HAP-1 (cell line): ENCODE measurements at regions not wholly inside any gene's neighbourhood (a gene's known extent, or its start where the extent isn't known, plus 50 kb on each side); places are given as distances from the start of the nearest gene placed in this dataset.

Experiments
- DNase-seq, 2 experiments: peaks; one replicate each; pipeline ENCODE4 v3.0.0-alpha.2; 2016 to 2020; ENCODE audit warnings: low spot score in 2 of 2
- H3K27me3 ChIP-seq: fragments of 250-450 bp; sonication (Bioruptor Pico); 2 replicates; pipeline ENCODE4 v1.5.1; 2020; ENCODE audit warnings: low read depth, mild to moderate bottlenecking, moderate library complexity
- H3K36me3 ChIP-seq: fragments of 250-450 bp; sonication (Bioruptor Pico); replicated peaks from 2 replicates; pipeline ENCODE4 v1.5.1; 2020; ENCODE audit warnings: mild to moderate bottlenecking
- H3K4me1 ChIP-seq: fragments of 250-450 bp; sonication (Bioruptor Pico); 2 replicates; pipeline ENCODE4 v1.5.1; 2020; ENCODE audit warnings: mild to moderate bottlenecking
- H3K4me3 ChIP-seq: fragments of 250-450 bp; sonication (Bioruptor Pico); 2 replicates; pipeline ENCODE4 v1.5.1; 2020; ENCODE audit warnings: mild to moderate bottlenecking, moderate library complexity
- H3K9me3 ChIP-seq: fragments of 250-450 bp; sonication (Bioruptor Pico); 2 replicates; pipeline ENCODE4 v1.5.1; 2020; ENCODE audit warnings: mild to moderate bottlenecking, moderate library complexity
- in situ Hi-C: fragments of 300-500 bp; cut with MboI; formaldehyde crosslinking; loops from 3 replicates; pipeline ENCODE4 v1.14.3; 2020; ENCODE audit warnings: low sequenced_read_pairs, inconsistent platforms, mixed read lengths

DNA sequence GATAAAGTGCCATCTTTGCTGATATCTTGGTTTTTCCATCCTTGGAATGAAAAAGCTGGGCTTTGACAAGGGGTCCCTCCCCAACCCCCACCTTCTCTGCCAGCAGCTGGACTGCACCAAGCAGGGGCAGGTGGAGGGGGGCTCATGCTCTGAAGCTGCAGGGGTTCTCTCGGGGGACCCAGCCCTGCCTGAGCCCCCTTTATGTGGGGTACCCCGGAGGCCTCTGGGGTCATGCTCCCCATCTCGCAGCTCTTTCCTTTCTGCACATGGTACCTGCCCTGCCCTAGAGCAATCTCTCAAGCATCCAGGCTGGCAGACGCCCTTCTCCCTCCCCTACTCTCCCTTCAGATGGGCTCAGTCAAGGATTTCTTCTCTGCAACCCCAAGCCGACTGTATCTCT lies 146.7 kb upstream of the PTPN1 start:
- Histone ChIP-seq H3K4me3 (no peak overlapping the region), H3K9me3 (no peaks in the 10 kb centered on the region), H3K4me1 (peaks cover 4% of the 10 kb centered on the region; the same call in 1 of the 2 replicates), H3K36me3 (no peaks in the 10 kb centered on the region), H3K27me3 (peaks cover 35% of the 10 kb centered on the region)
- no peak for DNase-seq
- in situ Hi-C loops: no loop called here

DNA sequence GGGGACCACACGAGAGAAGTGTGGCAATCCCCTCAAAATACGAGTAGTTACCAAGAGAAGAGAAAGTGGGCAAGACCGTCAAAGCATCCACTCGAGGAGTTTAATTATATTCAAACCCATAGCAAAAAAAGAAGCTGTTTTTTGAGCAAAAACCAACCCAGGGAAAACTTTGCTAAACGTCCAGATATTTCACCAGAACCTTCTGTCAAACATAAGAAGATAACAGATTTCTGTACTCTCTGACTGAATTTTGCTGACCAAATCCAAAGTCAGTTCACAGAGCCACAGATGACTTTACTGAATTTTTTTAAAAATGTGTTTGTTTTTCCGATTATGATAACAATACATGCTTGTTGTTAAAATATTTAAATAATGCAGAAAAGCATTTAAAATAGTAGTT lies 145.6 kb upstream of the PTPN1 start:
- Histone ChIP-seq H3K27me3 (peaks cover 36% of the 10 kb centered on the region), H3K36me3 (no peaks in the 10 kb centered on the region), H3K4me1 (peaks cover 4% of the 10 kb centered on the region; the same call in 1 of the 2 replicates), H3K9me3 (no peaks in the 10 kb centered on the region), H3K4me3 (no peak overlapping the region)
- no peak for DNase-seq
- in situ Hi-C loops: no loop called here

DNA sequence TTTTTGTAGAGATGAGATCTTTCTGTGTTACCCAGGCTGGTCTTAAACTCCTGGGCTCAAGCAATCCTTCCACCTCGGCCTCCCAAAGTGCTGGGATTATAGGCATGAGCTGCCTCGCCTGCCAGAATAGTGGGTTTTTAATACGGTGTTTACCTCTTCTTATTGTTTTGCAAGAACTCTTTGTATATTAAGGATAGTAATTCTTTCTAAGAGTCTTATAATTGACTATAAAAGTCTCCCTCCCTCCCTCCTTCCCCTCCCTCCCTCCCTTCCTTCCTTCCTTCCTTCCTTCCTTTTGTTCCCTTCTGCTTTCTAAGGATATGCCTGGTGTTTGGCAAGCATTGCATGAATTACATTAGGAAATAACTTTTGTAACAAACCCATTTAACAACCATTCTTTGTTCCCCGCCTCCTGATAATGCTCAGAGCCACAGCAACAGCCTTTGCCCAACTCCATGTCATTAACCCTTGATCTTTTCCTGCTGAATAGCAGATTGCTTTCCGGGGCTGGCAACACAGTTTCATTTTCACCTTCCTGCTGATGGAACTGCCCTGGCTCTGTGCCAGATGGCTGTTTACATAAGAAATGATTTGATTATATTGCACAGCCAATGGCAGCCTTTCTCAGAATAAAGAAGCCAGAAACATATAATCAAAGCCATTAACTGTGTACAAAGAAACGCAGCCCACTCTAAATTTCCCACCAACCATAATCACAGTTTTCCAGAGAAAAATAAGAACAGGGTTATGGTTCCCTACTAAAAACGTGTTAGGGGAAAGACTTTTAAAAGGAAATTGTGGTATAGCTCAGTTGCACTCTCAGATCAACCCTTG lies 143.7 kb upstream of the PTPN1 start:
- Histone ChIP-seq H3K9me3 (no peaks in the 10 kb centered on the region), H3K36me3 (no peaks in the 10 kb centered on the region), H3K27me3 (peaks cover 36% of the 10 kb centered on the region), H3K4me3 (no peak overlapping the region), H3K4me1 (peaks cover 4% of the 10 kb centered on the region; the same call in 1 of the 2 replicates)
- DNase-seq: peak; percentile 89 to 91
- in situ Hi-C loops: no loop called here

DNA sequence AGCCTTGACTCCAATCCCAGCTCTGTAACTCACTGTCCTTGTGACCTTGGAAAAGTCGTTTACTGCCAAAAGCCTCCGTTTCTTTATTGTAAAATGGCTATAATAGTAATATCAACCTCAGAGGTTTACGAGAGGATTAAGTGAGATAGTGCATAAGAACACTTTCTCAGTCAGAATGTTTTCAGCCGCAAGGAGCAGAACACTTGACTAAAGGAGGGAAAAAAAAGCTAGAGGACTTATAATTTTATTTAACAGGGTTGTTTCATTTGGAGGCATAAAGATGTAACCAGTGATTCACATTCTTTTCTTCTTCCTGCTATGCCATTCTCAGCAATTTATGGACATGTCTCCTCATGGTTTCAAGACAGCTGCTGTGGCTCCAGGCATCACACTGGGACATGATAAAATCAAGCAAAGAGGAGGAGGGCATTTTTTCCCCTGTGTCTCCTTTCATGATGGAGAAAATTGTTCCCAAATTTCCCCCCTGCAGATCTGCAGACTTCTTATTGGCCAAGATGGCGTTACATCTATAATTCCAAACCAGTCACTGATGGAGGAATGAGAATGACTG lies 143.0 kb upstream of the PTPN1 start:
- Histone ChIP-seq H3K9me3 (no peaks in the 10 kb centered on the region), H3K4me3 (no peak overlapping the region), H3K4me1 (peaks cover 4% of the 10 kb centered on the region; the same call in 1 of the 2 replicates), H3K27me3 (peaks cover 33% of the 10 kb centered on the region), H3K36me3 (no peaks in the 10 kb centered on the region)
- peak in 1 of 2 experiments; percentile 38 for DNase-seq
- in situ Hi-C loops: no loop called here

DNA sequence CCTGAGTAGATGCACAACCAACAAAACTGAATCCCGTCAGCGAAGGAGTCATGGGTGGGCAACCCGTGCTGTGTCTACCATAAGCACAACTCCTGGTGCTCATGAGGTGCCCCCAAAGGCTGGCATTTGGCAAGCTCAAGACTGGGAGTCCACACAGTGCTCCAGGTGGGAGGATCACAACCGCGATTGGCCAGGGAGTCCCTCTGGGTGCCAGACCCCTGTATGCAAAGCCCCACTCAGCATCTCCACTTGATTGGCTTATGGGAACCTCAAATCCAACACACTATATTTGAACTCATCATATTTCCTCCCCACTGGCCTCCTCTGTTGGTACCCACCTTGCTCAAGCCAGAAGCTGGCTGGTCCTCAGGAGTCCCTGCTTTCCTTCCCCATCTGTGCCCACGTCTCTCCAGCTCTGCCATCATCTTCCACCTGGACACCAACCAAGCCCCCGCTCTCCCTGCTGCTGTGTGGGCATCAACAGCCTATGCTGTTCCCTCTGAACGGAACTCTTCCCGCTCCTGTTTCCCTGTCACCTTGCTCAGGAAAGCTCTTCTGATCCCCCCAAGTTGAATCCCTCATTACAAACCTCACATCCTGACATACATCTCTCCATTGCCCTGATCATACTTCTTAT lies 142.3 kb upstream of the PTPN1 start:
- in situ Hi-C loops: no loop called here
- peaks cover 4% of the 10 kb centered on the region; the same call in 1 of the 2 replicates for H3K4me1 ChIP-seq
- DNase-seq: no peak
- no peak overlapping the region for H3K4me3 ChIP-seq
- H3K9me3 ChIP-seq: no peaks in the 10 kb centered on the region
- H3K27me3 ChIP-seq: peaks cover 30% of the 10 kb centered on the region
- H3K36me3 ChIP-seq: no peaks in the 10 kb centered on the region

DNA sequence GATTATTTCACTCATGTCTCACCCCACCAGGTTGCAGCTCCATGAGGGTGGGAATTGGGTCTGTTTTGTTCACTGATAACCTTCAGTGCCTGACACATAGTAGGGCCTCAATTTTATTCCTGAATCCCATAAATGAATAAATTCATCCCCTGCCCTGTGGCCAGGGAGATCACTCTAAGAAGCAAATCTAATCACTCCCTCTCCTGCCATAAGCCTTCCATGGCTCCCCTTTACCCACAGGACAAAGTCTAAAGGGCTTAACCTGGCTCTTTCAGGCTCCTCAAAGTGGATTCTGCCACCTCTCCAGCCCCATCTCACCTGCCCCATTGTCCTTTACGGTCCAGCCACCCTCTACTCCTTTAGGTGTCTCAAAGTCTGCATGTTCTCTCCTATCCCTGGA lies 141.8 kb upstream of the PTPN1 start:
- Histone ChIP-seq H3K27me3 (peaks cover 28% of the 10 kb centered on the region), H3K36me3 (no peaks in the 10 kb centered on the region), H3K4me1 (peaks cover 4% of the 10 kb centered on the region; the same call in 1 of the 2 replicates), H3K4me3 (no peak overlapping the region), H3K9me3 (no peaks in the 10 kb centered on the region)
- in situ Hi-C loops: no loop called here
- no peak for DNase-seq

DNA sequence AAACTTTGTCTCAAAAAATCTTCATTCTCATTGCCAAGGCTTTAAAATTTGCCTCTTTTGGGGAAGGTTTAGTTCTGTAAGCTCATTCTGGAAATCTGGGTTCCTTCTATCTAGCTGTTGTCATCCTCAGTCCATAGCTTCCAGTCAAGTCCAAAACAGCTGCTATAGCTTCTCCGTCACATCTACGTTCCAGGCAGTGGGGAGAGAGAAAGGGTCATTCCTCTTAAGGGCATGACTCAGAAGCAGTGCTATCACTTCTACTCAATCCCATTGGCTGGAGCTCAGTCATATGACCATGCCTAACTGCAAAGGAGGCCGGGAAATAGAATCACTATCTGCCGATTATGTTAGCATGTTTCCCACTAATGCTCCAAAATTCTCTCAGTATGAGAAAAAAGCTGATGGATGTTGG lies 141.4 kb upstream of the PTPN1 start:
- Histone ChIP-seq H3K9me3 (no peaks in the 10 kb centered on the region), H3K36me3 (no peaks in the 10 kb centered on the region), H3K4me1 (peaks cover 4% of the 10 kb centered on the region; the same call in 1 of the 2 replicates), H3K4me3 (no peak overlapping the region), H3K27me3 (peaks cover 24% of the 10 kb centered on the region)
- DNase-seq: no peak
- in situ Hi-C loops: no loop called here

DNA sequence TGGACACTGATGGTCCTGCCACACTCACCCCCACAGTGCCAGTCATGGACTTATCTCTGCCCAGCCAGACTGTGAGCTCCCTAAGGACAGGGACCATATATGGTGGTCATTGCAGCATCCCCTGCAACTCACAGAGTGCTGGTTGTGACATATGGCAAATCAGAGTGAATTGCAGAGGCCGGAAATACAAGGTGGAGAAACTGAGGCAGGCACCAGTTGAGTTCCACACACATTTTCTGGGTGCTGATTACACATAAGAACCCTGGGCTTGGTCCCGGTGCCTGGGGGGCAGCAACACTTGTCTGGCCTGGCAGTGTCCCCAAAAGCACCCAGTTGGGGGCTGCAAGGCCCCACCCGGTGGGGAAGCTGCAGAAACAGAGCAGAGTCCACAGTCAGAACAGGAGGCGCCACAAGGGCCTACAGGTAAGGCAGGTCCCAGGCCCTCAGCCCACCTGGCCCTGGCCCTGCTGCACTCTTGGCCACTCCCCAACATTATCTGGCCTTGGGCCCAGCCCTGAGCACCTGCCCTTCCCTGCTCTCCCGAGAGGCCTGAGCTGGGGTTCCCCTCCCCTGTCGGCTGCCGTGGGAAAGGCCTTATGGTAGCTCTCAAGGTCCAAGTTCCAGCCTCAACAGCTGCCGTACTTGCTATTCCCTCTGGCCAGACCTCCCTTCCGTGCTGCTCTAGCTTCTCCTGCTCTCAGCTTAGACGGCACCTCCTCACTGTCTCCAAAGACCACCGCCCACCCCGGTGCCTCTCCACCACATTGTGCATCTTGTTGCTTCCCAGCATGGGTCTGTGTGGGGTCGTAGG lies 140.8 kb upstream of the PTPN1 start:
- DNase-seq: no peak
- H3K4me1 ChIP-seq: peaks cover 4% of the 10 kb centered on the region; the same call in 1 of the 2 replicates
- no peak overlapping the region for H3K4me3 ChIP-seq
- H3K9me3 ChIP-seq: no peaks in the 10 kb centered on the region
- no peaks in the 10 kb centered on the region for H3K36me3 ChIP-seq
- in situ Hi-C loops: no loop called here
- H3K27me3 ChIP-seq: peaks cover 22% of the 10 kb centered on the region

DNA sequence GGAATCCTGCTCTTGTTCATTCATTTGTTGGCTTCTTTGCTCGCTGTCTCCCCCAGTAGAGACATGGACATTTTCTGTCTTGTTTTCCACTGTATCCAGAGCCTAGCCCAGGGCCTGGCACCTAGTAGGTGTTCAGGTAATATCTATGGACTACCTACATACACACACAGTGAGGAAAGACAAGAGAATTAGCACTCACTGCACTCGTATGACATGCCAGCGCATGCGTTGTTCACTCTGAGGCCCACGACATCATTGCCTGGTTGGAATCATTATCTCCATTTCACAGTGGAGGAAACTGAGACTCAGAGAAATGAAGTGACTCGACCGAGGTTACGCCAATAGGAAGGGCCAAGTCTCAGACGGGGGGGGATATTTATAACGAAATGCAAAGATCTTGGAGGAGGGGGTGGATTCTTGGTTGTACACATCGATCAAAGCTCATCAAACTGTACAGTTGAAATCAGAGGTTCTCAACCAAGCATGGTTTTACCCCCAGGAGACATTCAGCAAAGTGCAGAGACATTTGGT lies 140.1 kb upstream of the PTPN1 start:
- in situ Hi-C loops: no loop called here
- DNase-seq: no peak
- no peaks in the 10 kb centered on the region for H3K9me3 ChIP-seq
- H3K4me3 ChIP-seq: no peak overlapping the region
- peaks cover 4% of the 10 kb centered on the region; the same call in 1 of the 2 replicates for H3K4me1 ChIP-seq
- H3K36me3 ChIP-seq: no peaks in the 10 kb centered on the region
- peaks cover 21% of the 10 kb centered on the region for H3K27me3 ChIP-seq

DNA sequence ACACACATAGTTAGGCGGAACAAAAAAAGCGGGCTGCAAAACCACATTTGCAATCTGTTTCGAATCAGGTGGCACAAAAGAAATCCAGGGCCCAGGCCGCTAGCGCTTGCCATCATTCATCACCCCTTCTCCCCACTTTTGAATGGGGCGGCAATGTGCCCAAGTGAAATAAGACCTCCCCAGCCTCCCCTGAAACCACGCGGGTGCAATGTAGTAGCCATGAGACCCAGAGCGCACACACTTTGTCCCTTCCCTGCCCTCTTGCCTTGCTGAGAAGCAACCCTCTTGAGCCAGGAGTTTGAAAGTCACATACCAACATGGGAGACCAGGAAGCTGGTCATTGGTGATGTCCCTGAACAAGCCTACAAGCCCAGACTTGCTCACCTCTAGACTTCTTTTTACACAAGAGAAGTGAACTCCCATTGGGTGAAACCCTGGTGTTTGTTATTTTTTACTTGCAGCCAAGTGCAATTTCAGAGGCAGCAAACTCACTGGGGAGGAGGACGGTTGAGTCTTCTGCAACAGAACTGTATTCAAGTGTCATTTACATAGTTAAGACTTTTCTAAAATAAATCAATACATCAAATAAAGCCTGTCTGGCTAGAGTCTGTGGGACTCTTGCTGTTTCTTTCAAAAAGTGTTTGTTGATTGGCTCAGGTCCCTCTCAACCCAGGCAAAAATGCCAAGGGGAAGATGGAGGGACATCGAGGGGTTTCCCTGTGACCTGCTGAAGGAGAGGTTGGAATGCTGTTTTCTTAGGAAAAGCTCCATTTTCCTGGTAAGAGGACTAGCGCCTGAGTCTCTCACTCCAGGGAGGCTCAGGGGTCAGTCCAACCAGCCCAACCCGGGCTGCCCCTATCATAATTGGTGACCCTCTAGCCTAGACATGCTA lies 138.1 kb upstream of the PTPN1 start:
- DNase-seq: no peak
- Histone ChIP-seq H3K4me3 (no peak overlapping the region), H3K36me3 (no peaks in the 10 kb centered on the region), H3K9me3 (no peaks in the 10 kb centered on the region), H3K27me3 (peaks cover 14% of the 10 kb centered on the region), H3K4me1 (no peaks in the 10 kb centered on the region)
- in situ Hi-C loops: no loop called here

DNA sequence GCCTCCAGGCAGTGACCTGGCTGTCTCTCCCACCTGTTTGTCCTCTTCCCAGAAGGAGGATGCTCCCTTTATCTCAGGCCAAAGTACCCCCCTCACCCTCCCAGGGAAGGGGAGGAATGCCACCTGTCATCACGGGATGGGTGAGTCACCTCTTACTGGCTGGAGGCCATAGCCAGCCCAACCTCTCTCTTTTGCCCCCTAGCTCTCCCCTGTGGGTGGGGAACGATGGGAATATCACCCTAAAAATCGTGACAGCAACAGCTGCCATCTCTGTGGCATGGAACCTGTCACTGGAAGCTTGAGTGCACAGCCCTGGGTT lies 137.5 kb upstream of the PTPN1 start:
- Histone ChIP-seq H3K9me3 (no peaks in the 10 kb centered on the region), H3K4me3 (no peak overlapping the region), H3K36me3 (no peaks in the 10 kb centered on the region), H3K27me3 (peaks cover 14% of the 10 kb centered on the region), H3K4me1 (no peaks in the 10 kb centered on the region)
- DNase-seq: no peak
- in situ Hi-C loops: no loop called here

DNA sequence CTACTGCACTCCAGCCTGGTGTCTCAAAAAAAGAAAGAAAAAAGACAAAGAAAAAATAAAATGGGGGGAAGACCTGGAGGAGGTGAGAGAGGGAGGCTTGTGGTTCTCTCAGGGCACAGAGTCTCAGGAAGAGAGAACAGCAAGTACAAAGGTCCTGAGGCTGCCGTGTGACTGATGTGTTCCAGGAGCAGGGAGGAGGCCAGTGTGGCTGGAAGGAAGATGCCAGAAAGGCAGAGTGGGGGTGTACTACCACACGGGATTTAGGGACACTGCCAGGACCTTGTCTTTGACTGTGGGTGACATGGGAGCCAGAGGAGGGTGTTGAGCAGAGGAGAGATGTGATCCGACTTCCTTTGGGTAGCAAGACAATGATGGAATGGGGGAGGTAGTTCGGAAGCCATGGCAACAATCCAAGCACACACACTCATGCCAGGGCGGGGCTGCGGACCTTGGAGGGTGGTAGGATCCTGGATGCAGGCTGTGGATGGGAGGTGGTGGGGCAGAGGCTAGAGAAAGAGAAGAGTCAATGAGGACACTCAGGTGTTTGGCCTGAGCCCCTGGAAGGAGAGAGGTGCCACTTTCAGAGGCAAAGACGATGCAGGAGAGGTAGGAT lies 136.4 kb upstream of the PTPN1 start:
- no peaks in the 10 kb centered on the region for H3K4me1 ChIP-seq
- H3K36me3 ChIP-seq: no peaks in the 10 kb centered on the region
- peaks cover 5% of the 10 kb centered on the region for H3K27me3 ChIP-seq
- in situ Hi-C loops: no loop called here
- H3K4me3 ChIP-seq: no peak overlapping the region
- DNase-seq: no peak
- H3K9me3 ChIP-seq: no peaks in the 10 kb centered on the region
